Naive thymus-derived CD4-positive, alpha-beta T cell (primary cell): ENCODE measurements at regions not wholly inside any gene's neighbourhood (a gene's known extent, or its start where the extent isn't known, plus 50 kb on each side); places are given as distances from the start of the nearest gene placed in this dataset.

Experiments used
- ATAC-seq: fragments of 150-1000 bp; cut with Tn5 transposase; 2 replicates; pipeline ENCODE4 v1.10.0; 2021; ENCODE audit warnings: mild to moderate bottlenecking, moderate library complexity
- CTCF ChIA-PET: fragments of 350-600 bp; sonication (Branson Sonifier 250); formaldehyde crosslinking; loops from one replicate; lab custom pipeline; 2021; ENCODE audit warnings: antibody characterized with exemption; lab: Charles Lee
- POLR2A ChIA-PET: fragments of 350-600 bp; sonication (Branson Sonifier 250); formaldehyde crosslinking; loops from one replicate; lab custom pipeline; 2021; ENCODE audit warnings: antibody characterized with exemption, inconsistent platforms; lab: Charles Lee
- DNase-seq, 9 donors: peaks; one replicate each; pipeline versions ENCODE4 v3.0.0 to v3.0.0-alpha.2; 2020 to 2022; ENCODE audit warnings: mixed read lengths in 1 of 9
- H3K27ac ChIP-seq: one replicate; pipeline ENCODE4 v1.7.0; 2013; ENCODE audit warnings: mild to moderate bottlenecking, low read depth, low read length, moderate library complexity
- H3K27me3 ChIP-seq, 2 donors: one replicate each; pipeline ENCODE4 v1.7.0; 2013; ENCODE audit warnings: low read length in 2 of 2, mild to moderate bottlenecking in 2 of 2, moderate library complexity in 2 of 2; ENCODE audit not compliant: control insufficient read depth in 2 of 2, insufficient read depth in 2 of 2
- H3K36me3 ChIP-seq, 3 experiments: 1 replicate in 2 of 3; 2 replicates in 1 of 3; pipeline ENCODE4 v1.7.0; 2013; ENCODE audit warnings: low read length in 3 of 3, mild to moderate bottlenecking in 3 of 3, moderate library complexity in 1 of 3; ENCODE audit not compliant: insufficient read depth in 3 of 3, control insufficient read depth in 2 of 3
- H3K4me1 ChIP-seq, 2 donors: one replicate each; pipeline ENCODE4 v1.7.0; 2013; ENCODE audit warnings: low read length in 2 of 2, mild to moderate bottlenecking in 2 of 2, moderate library complexity in 1 of 2; ENCODE audit not compliant: control insufficient read depth in 2 of 2, insufficient read depth in 2 of 2
- H3K4me3 ChIP-seq: 2 replicates; pipeline ENCODE4 v1.7.0; 2013; ENCODE audit warnings: mild to moderate bottlenecking, low read length
- H3K9me3 ChIP-seq, 3 experiments: 1 replicate in 2 of 3; 2 replicates in 1 of 3; pipeline ENCODE4 v1.7.0; 2013; ENCODE audit warnings: low read length in 3 of 3; ENCODE audit not compliant: control insufficient read depth in 2 of 3
- H3K27ac Mint-ChIP-seq, 9 donors: one replicate each; pipeline ENCODE4 v1.8.0; 2020 to 2022; ENCODE audit warnings: mixed read lengths in 9 of 9, mild to moderate bottlenecking in 8 of 9, moderate library complexity in 5 of 9, inconsistent platforms in 2 of 9
- H3K27me3 Mint-ChIP-seq, 5 donors: one replicate each; pipeline ENCODE4 v1.8.0; 2021 to 2022; ENCODE audit warnings: mixed read lengths in 5 of 5, mild to moderate bottlenecking in 1 of 5
- H3K36me3 Mint-ChIP-seq, 5 donors: one replicate each; pipeline ENCODE4 v1.8.0; 2020 to 2022; ENCODE audit warnings: mixed read lengths in 5 of 5, mild to moderate bottlenecking in 3 of 5, inconsistent platforms in 1 of 5
- H3K4me1 Mint-ChIP-seq, 7 donors: one replicate each; pipeline ENCODE4 v1.8.0; 2020 to 2022; ENCODE audit warnings: mixed read lengths in 7 of 7, mild to moderate bottlenecking in 3 of 7, inconsistent platforms in 1 of 7
- H3K4me3 Mint-ChIP-seq, 10 donors: one replicate each; pipeline ENCODE4 v1.8.0; 2020 to 2022; ENCODE audit warnings: mild to moderate bottlenecking in 10 of 10, mixed read lengths in 10 of 10, moderate library complexity in 6 of 10, inconsistent platforms in 2 of 10
- H3K9me3 Mint-ChIP-seq, 11 donors: one replicate each; pipeline ENCODE4 v1.8.0; 2020 to 2022; ENCODE audit warnings: mixed read lengths in 11 of 11, mild to moderate bottlenecking in 4 of 11, inconsistent platforms in 1 of 11, moderate library complexity in 1 of 11
- intact Hi-C, 2 donors: fragments of 100-400 bp; cut with micrococcal nuclease; formaldehyde crosslinking; loops; one replicate each; pipeline ENCODE4 v1.15.1; 2023

GRCh38 chr12:78386871-78387270 is 477.7 kb upstream of the SYT1 start:
- no peaks in the 10 kb centered on the region for H3K27me3 ChIP-seq
- Mint-ChIP-seq H3K27me3 (no peaks in the 10 kb centered on the region), H3K4me3 (no peak overlapping the region), H3K36me3 (no peaks in the 10 kb centered on the region), H3K4me1 (no peaks in the 10 kb centered on the region), H3K27ac (no peak overlapping the region), H3K9me3 (peaks cover 0 to 26% (median 4%) of the 10 kb centered on the region in 11 donors)
- DNase-seq: no peak
- H3K27ac ChIP-seq: no peak overlapping the region
- intact Hi-C loops: no loop called here
- ATAC-seq: no peak
- H3K36me3 ChIP-seq: no peaks in the 10 kb centered on the region
- H3K4me1 ChIP-seq: no peaks in the 10 kb centered on the region
- ChIA-PET CTCF (no interaction called here), POLR2A (no interaction called here)
- no peak overlapping the region for H3K4me3 ChIP-seq
- no peaks in the 10 kb centered on the region for H3K9me3 ChIP-seq

GRCh38 chr12:78387721-78388120 is 476.9 kb upstream of the SYT1 start:
- intact Hi-C loops: no loop called here
- DNase-seq (no peak), ATAC-seq (no peak)
- Mint-ChIP-seq H3K36me3 (no peaks in the 10 kb centered on the region), H3K4me3 (no peak overlapping the region), H3K27ac (no peak overlapping the region), H3K27me3 (no peaks in the 10 kb centered on the region), H3K9me3 (peaks cover 0 to 22% (median 3%) of the 10 kb centered on the region in 11 donors), H3K4me1 (no peaks in the 10 kb centered on the region)
- POLR2A ChIA-PET: no interaction called here
- Histone ChIP-seq H3K36me3 (no peaks in the 10 kb centered on the region), H3K4me1 (no peaks in the 10 kb centered on the region), H3K9me3 (no peaks in the 10 kb centered on the region), H3K27ac (no peak overlapping the region), H3K27me3 (no peaks in the 10 kb centered on the region), H3K4me3 (no peak overlapping the region)
- CTCF ChIA-PET: no interaction called here

- no peaks in the 10 kb centered on the region for H3K4me1 ChIP-seq
- Mint-ChIP-seq H3K9me3 (peaks cover 0 to 19% (median 3%) of the 10 kb centered on the region in 11 donors), H3K4me1 (no peaks in the 10 kb centered on the region), H3K4me3 (no peak overlapping the region), H3K27me3 (no peaks in the 10 kb centered on the region), H3K27ac (no peak overlapping the region), H3K36me3 (no peaks in the 10 kb centered on the region)
- CTCF ChIA-PET: no interaction called here
- H3K27ac ChIP-seq: no peak overlapping the region
- H3K4me3 ChIP-seq: no peak overlapping the region
- intact Hi-C loops: no loop called here
- ATAC-seq (no peak), DNase-seq (no peak)
- no peaks in the 10 kb centered on the region for H3K27me3 ChIP-seq
- H3K9me3 ChIP-seq: no peaks in the 10 kb centered on the region
- POLR2A ChIA-PET: no interaction called here
- H3K36me3 ChIP-seq: no peaks in the 10 kb centered on the region
Measured at GRCh38 chr12:78388461-78388860, 476.1 kb upstream of the SYT1 start.

GRCh38 chr12:78390920-78391319 is 473.7 kb upstream of the SYT1 start:
- no peaks in the 10 kb centered on the region for H3K9me3 ChIP-seq
- no peak overlapping the region for H3K4me3 ChIP-seq
- no peak overlapping the region for H3K27ac ChIP-seq
- no peaks in the 10 kb centered on the region for H3K4me1 ChIP-seq
- H3K27me3 Mint-ChIP-seq: no peaks in the 10 kb centered on the region
- no peak overlapping the region for H3K4me3 Mint-ChIP-seq
- H3K27ac Mint-ChIP-seq: no peak overlapping the region
- H3K36me3 Mint-ChIP-seq: no peaks in the 10 kb centered on the region
- H3K36me3 ChIP-seq: no peaks in the 10 kb centered on the region
- H3K4me1 Mint-ChIP-seq: no peaks in the 10 kb centered on the region
- H3K9me3 Mint-ChIP-seq: peaks cover 0 to 15% (median 2%) of the 10 kb centered on the region in 11 donors
- ATAC-seq (no peak), DNase-seq (no peak)
- intact Hi-C loops: no loop called here
- ChIA-PET POLR2A (no interaction called here), CTCF (no interaction called here)
- H3K27me3 ChIP-seq: no peaks in the 10 kb centered on the region

- H3K9me3 Mint-ChIP-seq: peaks cover 0 to 7% (median 0%) of the 10 kb centered on the region in 11 donors
- no peak overlapping the region for H3K27ac Mint-ChIP-seq
- Histone ChIP-seq H3K4me1 (no peaks in the 10 kb centered on the region), H3K27ac (no peak overlapping the region), H3K4me3 (no peak overlapping the region), H3K9me3 (no peaks in the 10 kb centered on the region), H3K36me3 (no peaks in the 10 kb centered on the region), H3K27me3 (no peaks in the 10 kb centered on the region)
- DNase-seq: no peak
- intact Hi-C loops: no loop called here
- ATAC-seq: no peak
- ChIA-PET CTCF (no interaction called here), POLR2A (no interaction called here)
- H3K27me3 Mint-ChIP-seq: no peaks in the 10 kb centered on the region
- H3K4me1 Mint-ChIP-seq: no peaks in the 10 kb centered on the region
- H3K36me3 Mint-ChIP-seq: no peaks in the 10 kb centered on the region
- H3K4me3 Mint-ChIP-seq: no peak overlapping the region
Measured at GRCh38 chr12:78392918-78393317, 471.7 kb upstream of the SYT1 start.

- H3K36me3 Mint-ChIP-seq: no peaks in the 10 kb centered on the region
- Histone ChIP-seq H3K4me1 (no peaks in the 10 kb centered on the region), H3K36me3 (no peaks in the 10 kb centered on the region), H3K4me3 (no peak overlapping the region), H3K9me3 (no peaks in the 10 kb centered on the region), H3K27ac (no peak overlapping the region), H3K27me3 (no peaks in the 10 kb centered on the region)
- H3K27me3 Mint-ChIP-seq: no peaks in the 10 kb centered on the region
- ATAC-seq (no peak), DNase-seq (no peak)
- H3K4me3 Mint-ChIP-seq: no peak overlapping the region
- POLR2A ChIA-PET: no interaction called here
- no peaks in the 10 kb centered on the region for H3K4me1 Mint-ChIP-seq
- CTCF ChIA-PET: no interaction called here
- peaks cover 0 to 10% (median 0%) of the 10 kb centered on the region in 11 donors for H3K9me3 Mint-ChIP-seq
- H3K27ac Mint-ChIP-seq: no peak overlapping the region
- intact Hi-C loops: no loop called here
Measured at GRCh38 chr12:78395961-78396360, 468.6 kb upstream of the SYT1 start.

GRCh38 chr12:78396538-78396937 is 468.0 kb upstream of the SYT1 start:
- H3K4me3 Mint-ChIP-seq: no peak overlapping the region
- no peak for ATAC-seq

More at GRCh38 chr12:78396538-78396937, 468.0 kb upstream of the SYT1 start:
- no peaks in the 10 kb centered on the region for H3K36me3 Mint-ChIP-seq
- H3K27me3 Mint-ChIP-seq: no peaks in the 10 kb centered on the region
- H3K4me1 ChIP-seq: no peaks in the 10 kb centered on the region
- H3K36me3 ChIP-seq: no peaks in the 10 kb centered on the region
- H3K4me3 ChIP-seq: no peak overlapping the region
- intact Hi-C loops: no loop called here
- CTCF ChIA-PET: no interaction called here
- DNase-seq: no peak
- no peak overlapping the region for H3K27ac ChIP-seq
- no peaks in the 10 kb centered on the region for H3K27me3 ChIP-seq
- H3K4me1 Mint-ChIP-seq: no peaks in the 10 kb centered on the region
- no peaks in the 10 kb centered on the region for H3K9me3 ChIP-seq
- H3K9me3 Mint-ChIP-seq: peaks cover 0 to 10% (median 0%) of the 10 kb centered on the region in 11 donors
- POLR2A ChIA-PET: no interaction called here
- H3K27ac Mint-ChIP-seq: no peak overlapping the region
